HK-2 (cell line): ENCODE measurements at regions not wholly inside any gene's neighbourhood (a gene's known extent, or its start where the extent isn't known, plus 50 kb on each side); places are given as distances from the start of the nearest gene placed in this dataset.

ENCODE experiments used
- DNase-seq: peaks from one replicate; pipeline ENCODE4 v3.0.0-alpha.2; 2018; ENCODE audit not compliant: unreplicated experiment

DNA sequence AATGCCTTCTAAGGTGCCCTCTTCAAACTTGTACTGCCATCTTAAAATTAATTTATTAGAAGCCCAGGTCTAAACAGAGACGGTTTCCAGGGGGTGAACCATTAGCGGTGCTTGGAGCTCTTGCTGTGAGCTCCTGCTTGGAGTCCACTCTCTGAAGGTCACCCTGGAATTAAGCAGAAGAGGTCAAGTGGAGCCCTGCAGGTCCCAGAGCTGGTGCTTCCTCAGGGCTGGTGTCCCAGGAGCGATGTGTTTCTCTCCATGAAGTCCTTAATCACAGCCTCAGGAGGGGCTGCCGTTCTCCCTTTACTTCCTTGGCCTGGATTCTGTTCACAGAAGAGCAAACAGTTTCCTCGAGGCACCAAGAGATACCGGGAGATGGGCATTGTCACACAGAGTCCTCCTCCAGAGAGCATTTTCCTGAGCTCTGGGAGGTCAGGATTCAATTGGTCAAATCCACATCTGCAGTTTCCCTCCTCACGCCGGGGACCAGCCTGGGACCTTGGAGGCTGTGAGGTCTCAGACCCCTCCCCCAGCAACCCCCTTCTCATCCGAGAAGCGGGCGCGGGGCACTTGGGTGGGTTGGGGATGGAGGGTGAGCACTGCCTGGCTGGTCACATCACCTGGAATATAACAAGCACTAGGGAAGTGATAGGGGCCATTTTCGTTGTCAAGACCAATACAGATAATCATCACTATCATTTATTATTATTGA lies 310.4 kb downstream of the AJAP1 start:
- no peak for DNase-seq

DNA sequence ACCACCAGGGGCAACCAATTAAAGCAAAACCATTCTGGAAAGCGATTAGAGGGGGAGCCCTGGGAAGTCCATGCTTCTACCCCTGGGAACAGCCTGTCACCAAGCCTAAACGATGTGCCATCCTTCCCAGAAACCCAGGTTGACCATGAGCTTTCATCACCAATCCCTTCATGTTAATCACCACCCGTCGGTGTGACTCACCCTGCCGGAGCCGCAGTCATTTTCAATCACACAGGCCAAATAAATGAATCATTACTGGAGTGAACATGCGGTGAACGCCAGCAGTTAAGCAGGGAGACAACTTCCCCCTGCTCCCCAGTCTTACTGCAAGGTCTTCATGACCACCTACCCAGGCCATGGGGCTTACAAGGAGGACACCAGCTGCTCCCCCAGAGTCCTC lies 308.8 kb downstream of the AJAP1 start:
- DNase-seq: peak; percentile 70

DNA sequence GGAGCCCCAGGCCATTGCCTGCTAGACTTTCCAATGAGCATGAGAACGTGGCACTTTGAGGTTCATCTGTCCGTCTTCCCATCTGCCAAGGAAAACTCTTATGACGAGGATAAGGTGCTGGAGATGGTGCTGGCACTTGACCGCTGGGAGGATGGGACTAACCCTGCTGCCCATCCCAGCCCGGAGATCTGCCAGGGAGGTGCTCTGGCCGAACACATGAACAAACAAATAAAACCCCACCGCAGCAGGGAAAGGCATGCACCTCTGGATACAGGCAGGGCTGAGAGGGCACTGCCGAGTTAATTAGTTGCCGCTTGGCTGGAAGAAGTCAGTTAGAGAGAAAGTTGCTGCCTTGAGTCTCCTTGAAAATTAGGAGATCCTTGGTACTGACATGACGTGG lies 308.4 kb downstream of the AJAP1 start:
- no peak for DNase-seq

DNA sequence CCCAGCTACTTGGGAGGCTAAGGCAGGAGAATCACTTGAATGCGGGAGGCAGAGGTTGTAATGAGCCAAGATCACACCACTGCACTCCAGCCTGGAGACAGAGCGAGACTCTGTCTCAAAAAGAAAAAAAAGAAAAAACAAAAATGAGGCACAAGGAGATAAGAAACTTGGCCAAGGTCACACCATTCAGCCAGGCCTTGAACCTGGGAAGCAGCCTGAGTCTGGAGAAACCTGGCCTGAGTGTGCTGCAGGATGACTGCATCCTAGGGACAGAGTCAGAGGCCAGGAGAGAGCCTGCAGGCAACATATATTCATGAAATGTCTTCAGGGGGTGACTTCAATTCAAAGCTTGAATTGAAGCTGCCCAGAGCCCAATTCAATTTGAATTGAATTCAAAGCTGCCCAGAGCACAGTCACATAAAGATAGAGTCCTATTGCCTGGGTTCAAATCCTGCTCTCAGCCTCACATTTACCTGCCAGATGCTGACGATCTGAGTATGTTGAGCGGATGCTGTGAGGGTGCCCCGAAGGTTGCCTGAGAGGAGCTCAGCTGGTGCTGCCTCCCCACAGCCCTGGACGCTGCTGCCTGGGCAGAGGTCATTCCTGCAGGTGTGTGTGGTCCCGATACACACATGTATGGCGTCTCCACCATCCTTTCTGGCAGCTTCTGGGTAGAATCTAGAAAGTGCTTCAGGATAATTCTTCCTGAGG lies 307.7 kb downstream of the AJAP1 start:
- no peak for DNase-seq

DNA sequence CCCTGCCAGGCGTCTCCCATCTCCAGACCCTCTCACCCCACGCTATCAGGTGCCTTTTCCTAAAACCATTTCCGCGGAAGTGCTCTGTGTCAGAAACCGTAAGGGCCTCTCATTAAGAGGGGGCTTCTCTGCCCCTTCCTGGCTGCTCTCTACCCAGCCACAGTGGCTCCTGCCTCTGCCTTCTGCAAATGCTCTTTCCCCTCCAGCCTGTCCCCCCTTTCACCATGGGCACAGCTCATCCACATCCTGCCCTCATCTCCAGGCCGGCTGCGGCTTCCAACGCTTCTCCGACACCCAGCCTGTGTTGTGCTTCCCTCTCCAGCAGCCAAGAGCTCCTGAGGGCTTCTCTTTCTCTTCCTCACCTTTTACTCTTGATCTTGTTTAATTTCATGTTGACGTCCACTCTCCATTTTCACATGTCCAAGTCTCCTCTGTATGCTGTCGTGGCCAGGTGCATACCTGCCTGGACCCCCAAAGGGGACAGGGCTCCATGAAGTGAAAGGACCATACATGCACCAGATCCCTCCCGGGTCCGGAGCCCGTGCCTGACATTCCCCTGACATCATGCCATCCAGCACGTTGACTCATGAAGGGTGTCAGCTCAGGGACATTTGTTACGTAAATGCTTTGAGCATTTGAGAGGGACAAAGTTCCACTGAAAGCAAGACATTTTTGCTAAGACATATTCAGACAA lies 306.5 kb downstream of the AJAP1 start:
- DNase-seq: no peak

DNA sequence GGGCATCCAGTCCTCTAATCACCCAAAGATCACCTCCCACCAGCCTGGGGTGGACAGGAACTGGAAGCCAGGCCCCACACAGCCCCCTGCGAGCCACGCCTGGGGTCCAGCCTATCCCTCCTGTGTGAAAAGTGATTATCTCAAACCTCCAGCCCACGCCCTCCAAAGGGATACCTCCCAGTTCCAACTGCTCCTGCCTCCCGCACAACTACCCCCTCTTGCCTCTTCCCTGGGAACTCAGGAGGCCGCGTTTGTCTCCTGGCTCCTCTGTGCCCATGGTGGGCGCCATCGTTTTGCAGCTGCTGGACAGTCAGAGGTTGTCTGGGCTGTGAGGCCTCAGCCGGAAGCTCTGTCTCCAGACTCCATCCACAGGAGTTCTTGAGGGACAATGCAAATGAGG lies 305.9 kb downstream of the AJAP1 start:
- no peak for DNase-seq

DNA sequence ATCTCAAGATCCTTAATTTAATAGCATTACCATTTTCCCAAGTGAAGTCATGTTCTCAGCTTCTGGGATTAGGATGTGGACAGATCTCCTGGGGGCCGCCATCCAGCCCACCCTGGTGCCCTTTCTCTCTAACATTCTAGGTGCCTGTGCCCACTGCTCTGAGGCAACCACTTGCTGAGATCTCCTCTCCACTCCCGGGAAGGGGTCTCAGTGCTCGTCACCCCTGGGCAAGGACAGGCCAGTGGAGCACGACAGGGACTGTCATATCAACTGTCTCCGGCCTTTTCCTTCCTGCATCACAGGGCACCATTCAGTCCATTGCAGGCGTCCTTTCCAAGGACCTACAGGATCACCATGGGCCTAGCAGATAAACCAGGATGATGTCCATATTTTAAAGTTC lies 304.8 kb downstream of the AJAP1 start:
- DNase-seq: no peak

DNA sequence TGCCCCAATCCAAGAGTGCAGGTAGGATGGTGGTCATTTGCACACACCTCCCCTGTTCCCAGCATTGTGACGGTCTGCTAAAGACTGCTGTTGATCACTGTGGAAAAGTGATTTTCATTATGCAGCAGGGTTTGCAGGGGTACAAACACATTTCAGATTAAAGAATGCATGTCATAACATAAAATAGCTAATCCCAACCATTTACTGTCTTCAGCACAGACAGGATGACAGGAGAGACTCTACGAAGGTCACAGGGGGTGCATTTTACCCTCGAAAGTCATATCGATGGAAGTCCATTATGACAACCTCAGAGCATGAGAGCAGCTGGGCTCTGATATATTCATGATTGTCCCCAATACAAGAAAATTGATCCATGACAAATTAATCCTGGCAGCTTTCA lies 302.6 kb downstream of the AJAP1 start:
- DNase-seq: no peak

DNA sequence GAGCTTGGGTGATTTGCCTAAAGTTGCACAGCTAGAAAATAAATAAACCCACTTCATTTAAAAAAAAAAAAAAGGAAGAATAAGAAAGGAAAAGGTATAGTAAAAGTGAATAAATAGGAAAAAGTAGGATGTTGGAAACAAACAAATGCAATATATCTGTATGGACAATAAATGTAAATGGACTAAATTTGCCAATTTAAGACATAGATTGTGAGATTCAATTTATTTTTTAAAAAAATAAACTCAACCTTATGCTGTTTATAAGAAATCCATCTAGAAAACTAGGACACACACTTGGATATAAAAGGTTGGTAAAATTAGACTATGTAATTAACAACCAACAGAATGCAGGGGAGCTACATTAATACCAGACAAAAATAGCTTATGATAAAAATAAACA lies 300.0 kb downstream of the AJAP1 start:
- DNase-seq: no peak

DNA sequence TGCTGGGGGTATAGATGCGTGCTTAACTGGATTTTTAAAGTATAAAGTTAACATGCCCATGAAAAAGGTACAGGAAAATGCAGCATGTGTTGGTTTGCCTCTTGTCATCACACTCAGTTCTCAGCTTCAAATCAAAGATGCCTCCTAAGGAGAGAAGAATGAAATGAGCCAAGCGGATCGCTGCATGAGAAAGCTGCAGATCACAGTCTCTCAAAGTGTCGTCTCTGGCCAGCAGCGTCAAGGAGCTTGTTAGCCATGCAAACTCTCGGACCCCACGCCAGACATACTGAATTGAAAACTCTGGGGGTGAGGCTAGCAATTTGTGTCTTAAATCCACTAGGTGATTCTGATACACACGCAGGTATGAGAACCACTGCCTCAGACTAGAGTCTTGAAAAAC lies 297.2 kb downstream of the AJAP1 start:
- DNase-seq: no peak

DNA sequence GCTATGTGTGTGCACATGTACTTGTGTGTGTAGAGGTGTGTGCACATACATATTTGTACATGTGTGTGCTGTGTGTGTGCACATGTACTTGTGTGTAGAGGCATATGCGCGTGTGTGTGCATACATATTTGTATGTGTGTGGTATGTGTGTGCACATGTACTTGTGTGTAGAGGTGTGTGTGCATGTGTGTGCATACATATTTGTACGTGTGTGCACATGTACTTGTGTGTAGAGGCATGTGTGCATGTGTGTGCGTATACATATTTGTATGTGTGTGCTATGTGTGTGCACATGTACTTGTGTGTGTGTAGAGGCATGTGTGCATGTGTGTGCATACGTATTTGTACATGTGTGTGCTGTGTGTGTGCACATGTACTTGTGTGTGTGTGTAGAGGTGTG lies 291.9 kb downstream of the AJAP1 start:
- no peak for DNase-seq

DNA sequence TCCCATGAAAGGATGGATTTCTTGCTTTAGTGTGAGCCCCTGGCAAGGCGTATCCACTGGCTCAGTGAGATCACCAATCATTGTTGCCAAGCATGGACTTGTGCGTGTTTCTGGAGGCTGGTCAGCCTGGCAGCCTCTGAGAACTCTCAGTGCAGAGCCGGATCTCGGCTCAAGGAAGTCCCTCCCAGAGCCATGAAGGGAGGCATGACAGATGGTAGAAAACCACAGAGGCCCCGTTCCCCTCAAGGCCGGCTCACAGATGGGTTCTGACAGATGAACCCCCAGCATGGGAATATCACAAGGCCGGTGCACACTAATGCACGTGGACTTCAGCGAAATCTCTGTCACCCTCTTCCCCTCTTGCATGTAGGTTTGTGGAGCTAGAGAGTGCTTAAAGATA lies 290.5 kb downstream of the AJAP1 start:
- no peak for DNase-seq

DNA sequence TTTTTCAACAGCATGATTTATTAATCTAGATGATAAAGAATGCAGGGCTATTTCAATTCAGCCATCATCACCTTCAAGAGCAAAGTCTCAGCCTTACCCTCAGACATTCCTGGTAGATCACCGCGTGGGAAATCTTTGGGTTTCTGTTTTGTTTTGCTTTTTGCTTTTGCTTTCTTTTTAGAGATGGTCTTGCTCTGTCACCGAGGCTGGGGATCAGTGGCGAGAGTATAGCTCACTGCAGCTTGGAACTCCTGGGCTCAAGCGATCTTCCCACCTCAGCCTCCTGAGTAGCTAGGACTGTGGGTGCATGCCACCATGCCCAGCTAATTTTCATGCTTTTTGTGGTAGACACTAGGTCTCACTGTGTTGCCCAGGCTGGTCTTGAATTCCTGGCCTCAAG lies 289.7 kb downstream of the AJAP1 start:
- DNase-seq: no peak

DNA sequence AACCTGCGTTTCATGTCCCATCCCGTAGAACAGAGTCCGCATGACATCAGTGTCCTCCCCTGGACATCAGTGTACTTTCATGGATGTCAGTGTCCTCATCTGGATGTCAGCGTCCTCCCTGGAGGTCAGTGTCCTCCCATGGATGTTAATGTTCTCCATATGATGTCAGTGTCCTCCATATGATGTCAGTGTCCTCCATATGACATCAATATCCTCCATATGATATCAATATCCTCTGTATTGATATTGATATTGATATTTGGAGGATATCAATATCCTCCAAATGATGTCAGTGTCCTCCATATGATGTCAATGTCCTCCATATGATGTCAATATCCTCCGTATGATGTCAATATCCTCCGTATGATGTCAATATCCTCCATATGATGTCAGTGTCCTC lies 284.9 kb downstream of the AJAP1 start:
- no peak for DNase-seq

DNA sequence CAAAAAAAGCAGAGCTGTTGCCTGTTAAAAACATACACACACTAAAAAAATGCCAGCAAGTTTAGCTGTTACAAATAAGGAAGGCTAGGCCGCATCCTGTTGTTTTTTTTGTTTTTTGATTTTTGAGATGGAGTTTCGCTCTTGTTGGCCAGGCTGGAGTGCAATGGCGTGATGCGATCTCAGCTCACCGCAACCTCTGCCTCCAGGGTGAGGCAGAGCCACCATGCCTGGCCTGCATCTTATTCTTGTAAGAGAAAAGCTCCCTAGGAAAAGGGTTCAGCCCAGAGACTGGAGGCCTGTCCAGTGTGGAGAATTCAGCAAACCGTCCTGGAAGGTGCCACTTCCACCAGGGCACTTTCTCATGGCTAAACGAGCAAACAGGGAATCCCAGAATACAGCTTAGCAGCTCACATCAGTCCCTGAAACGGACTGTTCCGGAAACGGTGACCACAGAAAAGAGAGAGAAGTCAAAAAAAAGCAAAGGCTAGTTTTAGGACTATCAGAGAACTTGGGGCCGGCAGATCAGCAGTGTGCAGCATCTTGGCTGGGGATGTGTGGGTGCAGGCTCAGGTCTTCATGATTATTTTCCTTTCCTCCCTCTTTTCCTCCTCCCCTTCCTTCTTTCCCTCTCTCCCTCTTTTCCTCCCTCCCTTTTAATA lies 283.6 kb downstream of the AJAP1 start:
- no peak for DNase-seq

DNA sequence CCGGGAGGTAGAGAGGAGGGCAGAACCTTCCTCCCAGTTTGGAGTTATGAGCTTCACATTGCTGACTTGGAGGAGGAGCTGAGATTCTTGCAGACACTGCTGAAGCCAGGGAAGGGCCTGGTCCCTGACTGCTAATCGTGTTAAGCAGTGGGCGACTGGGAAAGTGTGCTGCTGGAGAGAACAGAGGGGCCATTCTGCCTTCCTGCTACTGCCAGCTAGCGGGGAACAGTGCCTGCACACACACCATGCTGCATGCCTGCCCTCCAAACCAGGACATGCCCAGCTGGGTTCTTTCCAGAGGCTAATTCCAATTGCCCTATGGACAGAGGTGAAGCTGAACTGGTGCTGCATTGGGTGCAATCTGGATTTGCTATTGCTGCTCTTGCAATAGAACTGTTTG lies 281.4 kb downstream of the AJAP1 start:
- no peak for DNase-seq

DNA sequence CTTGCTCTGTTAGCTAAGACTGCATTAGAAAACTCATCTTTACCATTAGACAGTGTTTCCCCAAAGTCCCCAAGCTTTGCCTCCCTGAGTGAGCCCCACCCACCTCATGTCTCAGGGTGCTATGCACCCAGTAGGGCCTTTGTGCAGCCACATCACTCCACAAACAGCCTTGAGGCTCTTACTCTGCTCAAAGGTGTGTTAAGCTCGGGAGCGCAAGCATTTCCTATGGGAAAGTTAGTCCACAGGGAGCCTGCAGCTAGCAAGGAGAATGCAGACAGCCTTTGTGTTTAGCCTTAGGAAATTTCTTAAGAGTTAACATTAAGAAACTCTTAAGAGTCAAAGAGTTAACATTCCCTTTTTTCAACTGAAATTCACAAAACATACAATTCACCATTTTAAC lies 278.8 kb downstream of the AJAP1 start:
- no peak for DNase-seq

DNA sequence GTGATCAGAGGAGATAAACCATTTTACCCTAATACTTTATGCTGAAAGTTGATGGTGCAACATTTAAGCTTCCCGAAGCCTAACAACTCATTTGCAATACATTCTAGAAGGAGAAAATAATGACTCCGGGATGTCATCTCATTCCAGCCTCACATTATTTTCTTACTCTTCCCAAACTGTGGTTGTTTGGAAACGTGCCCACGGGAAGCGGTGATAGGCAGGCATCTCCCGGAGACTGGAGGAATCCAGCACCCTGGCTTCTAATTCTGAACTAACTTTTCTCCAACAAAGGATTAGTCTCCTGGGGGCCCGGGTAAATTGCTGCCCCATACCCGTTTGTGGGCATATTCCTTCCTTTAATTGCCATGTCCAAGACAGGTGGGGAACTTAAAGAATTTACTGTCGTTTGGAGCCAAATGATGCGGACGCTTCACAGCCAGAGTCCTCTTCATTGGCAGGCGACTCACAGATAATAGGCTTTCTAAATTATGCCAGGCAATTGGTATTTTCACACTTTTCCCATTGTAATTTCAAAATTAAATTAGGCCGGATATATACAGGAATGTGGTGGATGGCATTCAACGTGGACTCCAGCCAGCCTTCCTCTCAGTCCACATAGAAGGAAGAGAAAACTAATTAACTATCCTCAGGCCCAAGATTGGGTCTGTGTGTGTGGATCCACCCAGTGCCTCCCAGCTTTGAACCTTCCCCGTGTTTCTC lies 278.1 kb downstream of the AJAP1 start:
- DNase-seq: no peak

DNA sequence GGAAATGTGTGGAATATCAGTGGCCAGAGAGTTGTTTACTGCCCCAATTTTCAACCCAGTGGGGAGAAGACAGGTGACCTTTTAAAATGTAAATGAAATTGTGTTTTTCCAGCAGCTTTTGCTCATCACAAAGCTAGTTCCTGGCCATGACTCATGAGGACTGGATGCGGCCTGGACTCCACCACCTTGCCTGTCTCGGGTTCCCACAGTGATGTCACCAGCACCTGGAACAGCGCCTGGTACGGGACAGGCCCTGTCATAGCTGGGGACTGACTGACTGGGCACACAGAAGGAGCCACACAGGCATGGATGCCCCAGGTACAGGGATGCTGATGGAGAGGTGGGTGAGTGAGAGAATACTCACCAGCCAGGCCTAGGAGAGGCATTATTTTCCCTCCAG lies 277.1 kb downstream of the AJAP1 start:
- peak; percentile 17 for DNase-seq

DNA sequence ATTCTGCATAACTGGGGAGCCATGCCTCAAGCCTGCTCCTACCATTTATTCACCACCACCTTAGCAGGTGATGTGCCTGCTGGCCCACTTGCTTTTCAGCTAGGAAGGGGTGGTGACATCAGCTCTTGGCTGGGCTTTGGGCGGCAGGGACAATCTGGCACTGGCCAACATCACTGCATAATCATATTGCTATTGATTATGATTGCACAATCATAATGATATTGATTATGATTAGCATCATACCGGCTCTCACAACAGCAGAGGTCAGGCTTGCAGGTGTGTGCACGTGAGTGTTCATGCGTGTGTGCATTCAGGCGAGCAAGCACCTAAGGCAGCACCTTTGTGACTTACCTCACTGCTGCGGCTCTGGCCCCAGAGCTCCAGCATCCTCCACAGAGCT lies 273.8 kb downstream of the AJAP1 start:
- DNase-seq: no peak

DNA sequence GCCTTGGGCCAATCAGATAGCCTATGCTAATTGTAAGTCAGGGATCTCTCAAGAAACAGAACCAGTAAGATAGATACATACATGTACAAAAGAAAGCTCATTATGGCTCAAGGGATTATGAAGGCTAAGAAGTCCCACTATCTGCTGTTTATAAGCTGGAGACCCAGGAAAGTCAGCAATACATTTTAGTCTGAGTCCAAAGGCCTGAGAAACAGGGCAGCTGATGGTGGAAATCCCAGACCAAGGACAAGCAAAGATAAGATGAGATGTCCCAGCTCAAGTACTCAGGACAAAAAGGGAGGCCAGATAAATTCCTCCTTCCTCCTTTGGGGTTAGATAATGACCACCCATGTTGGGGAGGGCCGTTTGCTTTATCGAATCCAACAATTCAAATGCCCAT lies 269.9 kb downstream of the AJAP1 start:
- no peak for DNase-seq

DNA sequence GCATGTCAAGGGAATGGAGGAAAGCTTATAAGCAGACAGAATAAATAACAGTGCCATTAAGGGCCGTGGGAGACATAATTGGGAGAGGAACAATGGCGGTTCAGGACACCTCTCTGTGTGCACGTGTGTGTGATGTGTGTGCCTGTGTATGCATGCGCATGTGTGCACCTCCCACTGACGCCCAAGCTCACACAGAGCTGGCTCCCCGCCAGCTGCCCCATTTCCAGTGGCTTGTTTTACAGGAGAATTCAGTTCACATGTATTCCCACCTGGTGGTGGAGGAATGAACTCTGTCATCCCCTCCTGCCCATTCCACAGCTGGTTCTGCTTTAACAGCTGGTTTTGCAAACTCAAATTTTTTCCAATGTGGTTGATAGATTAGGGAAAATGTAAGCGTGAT lies 262.2 kb downstream of the AJAP1 start:
- DNase-seq: no peak
